ENCODE measurements at regions not wholly inside any gene's neighbourhood (a gene's known extent, or its start where the extent isn't known, plus 50 kb on each side); places are given as distances from the start of the nearest gene placed in this dataset.

GRCh38 chr2:217227794-217228193, 367.9 kb upstream of the TNP1 start:
- ATAC-seq (ENCODE audit: insufficient read depth, low FRiP score): no peak
- no peak for DNase-seq
- H3K9me3 ChIP-seq (ENCODE audit: control insufficient read depth in 4 of 4, insufficient read depth in 3 of 4, low read length in 3 of 4): peaks cover 0 to 2% (median 0%) of the 10 kb centered on the region in 4 donors
- H3K9ac ChIP-seq (ENCODE audit: insufficient read depth in 1 of 2, low read length in 2 of 2): no peak overlapping the region
- H3K27me3 ChIP-seq (ENCODE audit: control insufficient read depth in 3 of 3, insufficient read depth in 3 of 3, low read length in 2 of 3): no peaks in the 10 kb centered on the region
- H3K4me3 ChIP-seq: no peak overlapping the region
- no peaks in the 10 kb centered on the region for H3K36me3 ChIP-seq (ENCODE audit: control insufficient read depth in 4 of 4, insufficient read depth in 4 of 4, low read length in 4 of 4)
- H3K4me1 ChIP-seq (ENCODE audit: control insufficient read depth in 5 of 5, insufficient read depth in 5 of 5, low read length in 5 of 5): no peaks in the 10 kb centered on the region
- WGBS, 2 donors: 92 to 94% methylated on average over 5 of the region's 5 CpGs
- H3K27ac ChIP-seq (ENCODE audit: low read depth in 1 of 2, low read length in 1 of 2): no peak overlapping the region
- no peak for TF ChIP-seq CTCF (IDR thresholded peaks at IDR 0.05; ENCODE audit: control extremely low read depth, extremely low read depth)

GRCh38 chr2:217225596-217225995, 365.7 kb upstream of the TNP1 start:
- no peaks in the 10 kb centered on the region for H3K4me1 ChIP-seq (ENCODE audit: control insufficient read depth in 5 of 5, insufficient read depth in 5 of 5, low read length in 5 of 5)
- no peaks in the 10 kb centered on the region for H3K27me3 ChIP-seq (ENCODE audit: control insufficient read depth in 3 of 3, insufficient read depth in 3 of 3, low read length in 2 of 3)
- H3K9ac ChIP-seq (ENCODE audit: insufficient read depth in 1 of 2, low read length in 2 of 2): no peak overlapping the region
- no peaks in the 10 kb centered on the region for H3K36me3 ChIP-seq (ENCODE audit: control insufficient read depth in 4 of 4, insufficient read depth in 4 of 4, low read length in 4 of 4)
- DNase-seq (no peak), ATAC-seq (ENCODE audit: insufficient read depth, low FRiP score) (no peak)
- peaks cover 0 to 2% (median 0%) of the 10 kb centered on the region in 4 donors for H3K9me3 ChIP-seq (ENCODE audit: control insufficient read depth in 4 of 4, insufficient read depth in 3 of 4, low read length in 3 of 4)
- no peak for TF ChIP-seq CTCF (IDR thresholded peaks at IDR 0.05; ENCODE audit: control extremely low read depth, extremely low read depth)
- H3K4me3 ChIP-seq: no peak overlapping the region
- no peak overlapping the region for H3K27ac ChIP-seq (ENCODE audit: low read depth in 1 of 2, low read length in 1 of 2)
- 95 to 100% methylated on average over 1 of the region's 1 CpG for WGBS, 2 donors

GRCh38 chr2:217223222-217223930, 363.5 kb upstream of the TNP1 start:
- peaks cover 0 to 9% (median 0%) of the 10 kb centered on the region in 5 donors for H3K4me1 ChIP-seq (ENCODE audit: control insufficient read depth in 5 of 5, insufficient read depth in 5 of 5, low read length in 5 of 5)
- WGBS, 2 donors: 67 to 68% methylated on average over 8 of the region's 8 CpGs
- H3K4me3 ChIP-seq: no peak overlapping the region
- no peak overlapping the region for H3K27ac ChIP-seq (ENCODE audit: low read depth in 1 of 2, low read length in 1 of 2)
- no peaks in the 10 kb centered on the region for H3K36me3 ChIP-seq (ENCODE audit: control insufficient read depth in 4 of 4, insufficient read depth in 4 of 4, low read length in 4 of 4)
- H3K27me3 ChIP-seq (ENCODE audit: control insufficient read depth in 3 of 3, insufficient read depth in 3 of 3, low read length in 2 of 3): no peaks in the 10 kb centered on the region
- H3K9ac ChIP-seq (ENCODE audit: insufficient read depth in 1 of 2, low read length in 2 of 2): no peak overlapping the region
- peaks cover 0 to 2% (median 0%) of the 10 kb centered on the region in 4 donors for H3K9me3 ChIP-seq (ENCODE audit: control insufficient read depth in 4 of 4, insufficient read depth in 3 of 4, low read length in 3 of 4)
- TF ChIP-seq CTCF (IDR thresholded peaks at IDR 0.05; ENCODE audit: control extremely low read depth, extremely low read depth): no peak
- ATAC-seq (ENCODE audit: insufficient read depth, low FRiP score): peak; percentile 73
- DNase-seq: peak in 2 of 3 donors; percentile 11 to 29
